H9 (cell line): ENCODE measurements at regions not wholly inside any gene's neighbourhood (a gene's known extent, or its start where the extent isn't known, plus 50 kb on each side); places are given as distances from the start of the nearest gene placed in this dataset.
A peak's percentile ranks its signal among the peaks of the same experiment; 100 is the strongest.

Source experiments
- DNase-seq: peaks from one replicate; pipeline ENCODE4 v3.0.0-alpha.2; 2017
- H2AFZ ChIP-seq: one replicate; pipeline ENCODE4 v1.6.1; 2013; ENCODE audit warnings: mild to moderate bottlenecking, low read length, control low read depth, moderate library complexity
- H2AK5ac ChIP-seq: 2 replicates; pipeline ENCODE4 v1.6.1; 2013; ENCODE audit warnings: low read length, control low read depth, mixed read lengths; ENCODE audit not compliant: insufficient read length
- H2BK120ac ChIP-seq: one replicate; pipeline ENCODE4 v1.6.1; 2013; ENCODE audit warnings: low read depth, mild to moderate bottlenecking, low read length, control low read depth, inconsistent platforms; ENCODE audit not compliant: poor library complexity, severe bottlenecking
- H2BK12ac ChIP-seq: 2 replicates; pipeline ENCODE4 v1.6.1; 2013; ENCODE audit warnings: low read length, control low read depth, mixed read lengths, low read depth; ENCODE audit not compliant: insufficient read length
- H2BK15ac ChIP-seq: 2 replicates; pipeline ENCODE4 v1.6.1; 2013; ENCODE audit warnings: low read depth, low read length, control low read depth
- H2BK20ac ChIP-seq: one replicate; pipeline ENCODE4 v1.6.1; 2013; ENCODE audit warnings: low read depth, mild to moderate bottlenecking, low read length, control low read depth, inconsistent platforms; ENCODE audit not compliant: poor library complexity, severe bottlenecking
- H2BK5ac ChIP-seq: 2 replicates; pipeline ENCODE4 v1.6.1; 2013; ENCODE audit warnings: low read length, control low read depth, mixed read lengths; ENCODE audit not compliant: insufficient read length
- H3K14ac ChIP-seq: 2 replicates; pipeline ENCODE4 v1.6.1; 2013; ENCODE audit warnings: low read length, control low read depth; ENCODE audit not compliant: insufficient read depth
- H3K18ac ChIP-seq: 2 replicates; pipeline ENCODE4 v1.6.1; 2013; ENCODE audit warnings: low read depth, mild to moderate bottlenecking, mixed read lengths, low read length, control low read depth; ENCODE audit not compliant: insufficient read length
- H3K23ac ChIP-seq: 2 replicates; pipeline ENCODE4 v1.6.1; 2013; ENCODE audit warnings: low read length, control low read depth, mixed read lengths, low read depth; ENCODE audit not compliant: insufficient read length
- H3K23me2 ChIP-seq: 2 replicates; pipeline ENCODE4 v1.6.1; 2013; ENCODE audit warnings: low read depth, mild to moderate bottlenecking, mixed read lengths, low read length, control low read depth; ENCODE audit not compliant: insufficient read length, poor library complexity, severe bottlenecking
- H3K27ac ChIP-seq: 2 replicates; pipeline ENCODE4 v1.5.1; 2013; ENCODE audit warnings: low read length, control low read depth, mixed read lengths, low read depth; ENCODE audit not compliant: insufficient read length
- H3K27me3 ChIP-seq: 2 replicates; pipeline ENCODE4 v1.6.1; 2013; ENCODE audit warnings: low read length, control low read depth, inconsistent platforms; ENCODE audit not compliant: insufficient read depth
- H3K4ac ChIP-seq: 2 replicates; pipeline ENCODE4 v1.6.1; 2013; ENCODE audit warnings: low read depth, mild to moderate bottlenecking, control low read depth, inconsistent platforms, low read length, moderate library complexity
- H3K4me1 ChIP-seq: 2 replicates; pipeline ENCODE4 v1.6.1; 2013; ENCODE audit warnings: low read length, control low read depth, inconsistent platforms; ENCODE audit not compliant: insufficient read depth
- H3K4me2 ChIP-seq: 2 replicates; pipeline ENCODE4 v1.6.1; 2013; ENCODE audit warnings: low read length, control low read depth, mixed read lengths; ENCODE audit not compliant: insufficient read length, insufficient read depth
- H3K56ac ChIP-seq: 2 replicates; pipeline ENCODE4 v1.6.1; 2013; ENCODE audit warnings: low read depth, mild to moderate bottlenecking, mixed read lengths, low read length, control low read depth; ENCODE audit not compliant: insufficient read length
- H3K79me1 ChIP-seq: 2 replicates; pipeline ENCODE4 v1.6.1; 2013; ENCODE audit warnings: low read depth, mild to moderate bottlenecking, moderate library complexity, low read length, control low read depth, inconsistent platforms; ENCODE audit not compliant: insufficient read depth, poor library complexity, severe bottlenecking
- H3K79me2 ChIP-seq: 2 replicates; pipeline ENCODE4 v1.6.1; 2013; ENCODE audit warnings: low read length, control low read depth, inconsistent platforms; ENCODE audit not compliant: insufficient read depth
- H3K9ac ChIP-seq: 2 replicates; pipeline ENCODE4 v1.6.1; 2013; ENCODE audit warnings: low read length, control low read depth, mixed read lengths; ENCODE audit not compliant: insufficient read length; ENCODE audit errors: extremely low read depth
- H3K9me3 ChIP-seq: one replicate; pipeline ENCODE4 v1.6.1; 2013; ENCODE audit warnings: low read depth, low read length, inconsistent platforms; ENCODE audit not compliant: control insufficient read depth
- H3T11ph ChIP-seq: one replicate; pipeline ENCODE4 v1.6.1; 2013; ENCODE audit warnings: mild to moderate bottlenecking, low read length, control low read depth, inconsistent platforms
- H4K20me1 ChIP-seq: one replicate; pipeline ENCODE4 v1.6.1; 2013; ENCODE audit not compliant: control insufficient read depth, insufficient read length, insufficient read depth
- H4K5ac ChIP-seq: 2 replicates; pipeline ENCODE4 v1.6.1; 2013; ENCODE audit warnings: low read depth, mild to moderate bottlenecking, mixed read lengths, low read length, control low read depth; ENCODE audit not compliant: insufficient read length
- H4K8ac ChIP-seq: replicated peaks from 2 replicates; pipeline ENCODE4 v1.6.1; 2013; ENCODE audit warnings: low read length, control low read depth, mixed read lengths, low read depth; ENCODE audit not compliant: insufficient read length
- H4K91ac ChIP-seq: 2 replicates; pipeline ENCODE4 v1.6.1; 2013; ENCODE audit warnings: low read depth, mild to moderate bottlenecking, moderate library complexity, mixed read lengths, low read length, control low read depth; ENCODE audit not compliant: insufficient read length
- H3K27ac Mint-ChIP-seq, 3 experiments: 2 replicates in 2 of 3; 3 replicates in 1 of 3; pipeline ENCODE4 v1.8.0; 2020 to 2021; ENCODE audit warnings: mixed read lengths in 3 of 3, mild to moderate bottlenecking in 1 of 3, moderate library complexity in 1 of 3
- H3K27me3 Mint-ChIP-seq: 2 replicates; pipeline ENCODE4 v1.8.0; 2021; ENCODE audit warnings: low read depth, mild to moderate bottlenecking, moderate library complexity, mixed read lengths
- H3K36me3 Mint-ChIP-seq, 3 experiments: 2 replicates in 2 of 3; 3 replicates in 1 of 3; pipeline ENCODE4 v1.8.0; 2020 to 2021; ENCODE audit warnings: low read depth in 3 of 3, mixed read lengths in 3 of 3; ENCODE audit not compliant: insufficient read depth in 1 of 3
- H3K4me1 Mint-ChIP-seq, 2 experiments: 2 replicates each; pipeline ENCODE4 v1.8.0; 2020; ENCODE audit warnings: mixed read lengths in 2 of 2
- H3K4me3 Mint-ChIP-seq, 2 experiments: 2 replicates in 1 of 2; 3 replicates in 1 of 2; pipeline ENCODE4 v1.8.0; 2020 to 2021; ENCODE audit warnings: mild to moderate bottlenecking in 2 of 2, mixed read lengths in 2 of 2, moderate library complexity in 1 of 2
- H3K9me3 Mint-ChIP-seq, 2 experiments: 2 replicates in 1 of 2; 3 replicates in 1 of 2; pipeline ENCODE4 v1.8.0; 2020; ENCODE audit warnings: mild to moderate bottlenecking in 2 of 2, mixed read lengths in 2 of 2, moderate library complexity in 1 of 2
- CTCF ChIP-seq: fragments of 200-600 bp; sonication (generic); conservative IDR thresholded peaks from 3 replicates; pipeline ENCODE4 v1.8.0; 2021; ENCODE audit warnings: antibody characterized with exemption, mild to moderate bottlenecking

GRCh38 chr3:117407317-117407716 lies 697.7 kb downstream of the TUSC7 start:
- peak; percentile 71 for TF ChIP-seq CTCF
- Histone ChIP-seq H3K4ac (no peak overlapping the region), H3K4me1 (peaks cover 5% of the 10 kb centered on the region; the same call in 1 of the 2 replicates), H2BK120ac (no peak overlapping the region), H4K20me1 (no peaks in the 10 kb centered on the region), H3K18ac (no peak overlapping the region), H3T11ph (no peak overlapping the region), H4K8ac (no peak overlapping the region), H2BK15ac (no peak overlapping the region), H3K27ac (no peak overlapping the region), H2BK5ac (no peak overlapping the region), H3K14ac (no peak overlapping the region), H3K56ac (no peak overlapping the region), H3K4me2 (no peak overlapping the region), H3K23ac (no peak overlapping the region), H3K9me3 (no peaks in the 10 kb centered on the region), H2BK12ac (no peak overlapping the region), H4K5ac (no peak overlapping the region), H3K27me3 (no peaks in the 10 kb centered on the region; the same call in 1 of the 2 replicates), H2AFZ (no peak overlapping the region), H3K9ac (no peak overlapping the region), H2BK20ac (no peak overlapping the region), H3K79me1 (no peaks in the 10 kb centered on the region), H2AK5ac (no peak overlapping the region), H3K79me2 (no peaks in the 10 kb centered on the region), H4K91ac (no peak overlapping the region), H3K23me2 (no peaks in the 10 kb centered on the region)
- no peak for DNase-seq
- H3K27me3 Mint-ChIP-seq, result peaks cover 3% of the 10 kb centered on the region
- H3K4me1 Mint-ChIP-seq, result peaks cover 42 to 59% of the 10 kb centered on the region in 2 experiments
- H3K4me3 Mint-ChIP-seq, result no peak overlapping the region
- no peaks in the 10 kb centered on the region; a peak in 1 of 5 replicates for H3K9me3 Mint-ChIP-seq
- peaks cover 0 to 4% (median 2%) of the 10 kb centered on the region in 3 experiments; a peak in 1 of 7 replicates for H3K36me3 Mint-ChIP-seq
- 0 out of 7 replicates have a peak overlapping the region, but pooled peaks of 1 of the 3 experiments have one; percentile 7 for H3K27ac Mint-ChIP-seq
